ENCODE measurements at regions not wholly inside any gene's neighbourhood (a gene's known extent, or its start where the extent isn't known, plus 50 kb on each side); places are given as distances from the start of the nearest gene placed in this dataset.

GRCh38 chr4:129410115-129410514, 314.2 kb downstream of the C4orf33 start:
- Histone ChIP-seq H3K4me2 (ENCODE audit: control insufficient read depth, extremely low read depth, insufficient read depth, low read depth, low read length) (no peak overlapping the region), H3K4me1 (ENCODE audit: control insufficient read depth, extremely low read depth, insufficient read depth, low read length) (no peaks in the 10 kb centered on the region), H3K36me3 (ENCODE audit: control insufficient read depth in 2 of 2, extremely low read depth in 1 of 2, insufficient read depth in 2 of 2, low read length in 2 of 2) (no peaks in the 10 kb centered on the region), H3K4me3 (ENCODE audit: control insufficient read depth in 2 of 3, extremely low read depth in 1 of 3, insufficient read depth in 2 of 3, low read depth in 1 of 3, low read length in 3 of 3) (no peak overlapping the region), H3K27me3 (ENCODE audit: control insufficient read depth, extremely low read depth, insufficient read depth, low read length) (no peaks in the 10 kb centered on the region), H3K9me3 (ENCODE audit: control insufficient read depth, low read depth, low read length) (no peaks in the 10 kb centered on the region), H3K27ac (ENCODE audit: control insufficient read depth, insufficient read depth, low read length) (no peak overlapping the region), H3K9me1 (ENCODE audit: control insufficient read depth, extremely low read depth, insufficient read depth, low read length) (no peaks in the 10 kb centered on the region), H3K9ac (ENCODE audit: control insufficient read depth, extremely low read depth, insufficient read depth, low read length) (no peak overlapping the region), H4K20me1 (ENCODE audit: control insufficient read depth, extremely low read depth, insufficient read depth, low read length) (no peaks in the 10 kb centered on the region), H3K79me2 (ENCODE audit: control insufficient read depth, insufficient read depth, low read length) (no peaks in the 10 kb centered on the region), H2AFZ (ENCODE audit: control insufficient read depth, low read length) (no peak overlapping the region)
- dilution Hi-C loops (cut with MboI; ENCODE audit: extremely low pct_ligation_motif_present, low sequenced_read_pairs): no loop called here
- no peak for DNase-seq (ENCODE audit: low read depth, low spot score)
- TF ChIP-seq CTCF (optimal IDR thresholded peaks at IDR 0.05 in 1 of 3, IDR thresholded peaks at IDR 0.05 in 1 of 3, conservative IDR thresholded peaks at IDR 0.05 in 1 of 3; ENCODE audit: extremely low read depth in 1 of 3, insufficient read depth in 2 of 3, low read length in 3 of 3) (no peak), EZH2 (IDR thresholded peaks at IDR 0.05; ENCODE audit: low read length) (no peak)
- FAIRE-seq: no peak

GRCh38 chr4:129415004-129415403, 319.1 kb downstream of the C4orf33 start:
- TF ChIP-seq CTCF (optimal IDR thresholded peaks at IDR 0.05 in 1 of 3, IDR thresholded peaks at IDR 0.05 in 1 of 3, conservative IDR thresholded peaks at IDR 0.05 in 1 of 3; ENCODE audit: extremely low read depth in 1 of 3, insufficient read depth in 2 of 3, low read length in 3 of 3) (no peak), EZH2 (IDR thresholded peaks at IDR 0.05; ENCODE audit: low read length) (no peak)
- FAIRE-seq: no peak

More at GRCh38 chr4:129415004-129415403, 319.1 kb downstream of the C4orf33 start:
- no peaks in the 10 kb centered on the region for H3K27me3 ChIP-seq (ENCODE audit: control insufficient read depth, extremely low read depth, insufficient read depth, low read length)
- H3K9ac ChIP-seq (ENCODE audit: control insufficient read depth, extremely low read depth, insufficient read depth, low read length): no peak overlapping the region
- dilution Hi-C loops (cut with MboI; ENCODE audit: extremely low pct_ligation_motif_present, low sequenced_read_pairs): no loop called here
- no peak for DNase-seq (ENCODE audit: low read depth, low spot score)
- H3K79me2 ChIP-seq (ENCODE audit: control insufficient read depth, insufficient read depth, low read length): no peaks in the 10 kb centered on the region
- no peak overlapping the region for H3K27ac ChIP-seq (ENCODE audit: control insufficient read depth, insufficient read depth, low read length)
- H4K20me1 ChIP-seq (ENCODE audit: control insufficient read depth, extremely low read depth, insufficient read depth, low read length): no peaks in the 10 kb centered on the region
- no peaks in the 10 kb centered on the region for H3K9me3 ChIP-seq (ENCODE audit: control insufficient read depth, low read depth, low read length)
- no peaks in the 10 kb centered on the region for H3K36me3 ChIP-seq (ENCODE audit: control insufficient read depth in 2 of 2, extremely low read depth in 1 of 2, insufficient read depth in 2 of 2, low read length in 2 of 2)
- no peaks in the 10 kb centered on the region for H3K9me1 ChIP-seq (ENCODE audit: control insufficient read depth, extremely low read depth, insufficient read depth, low read length)
- no peak overlapping the region for H3K4me2 ChIP-seq (ENCODE audit: control insufficient read depth, extremely low read depth, insufficient read depth, low read depth, low read length)
- H3K4me1 ChIP-seq (ENCODE audit: control insufficient read depth, extremely low read depth, insufficient read depth, low read length): no peaks in the 10 kb centered on the region
- no peak overlapping the region for H2AFZ ChIP-seq (ENCODE audit: control insufficient read depth, low read length)
- no peak overlapping the region for H3K4me3 ChIP-seq (ENCODE audit: control insufficient read depth in 2 of 3, extremely low read depth in 1 of 3, insufficient read depth in 2 of 3, low read depth in 1 of 3, low read length in 3 of 3)
